Activated gamma-delta T cell treated with anti-CD3 and anti-CD28 coated beads, Interleukin-2, amount 50 U/mL, for 16 hours (primary cell): ENCODE measurements at regions not wholly inside any gene's neighbourhood (a gene's known extent, or its start where the extent isn't known, plus 50 kb on each side); places are given as distances from the start of the nearest gene placed in this dataset.
"Not testable (repeated sequence)": the region's sequence is repeated elsewhere in the genome, so short reads cannot be mapped to it uniquely, and the experiment has no call there.

Source experiments
- DNase-seq: peaks from one replicate; pipeline ENCODE4 v3.0.0-alpha.2; 2020; ENCODE audit warnings: low read depth

DNA sequence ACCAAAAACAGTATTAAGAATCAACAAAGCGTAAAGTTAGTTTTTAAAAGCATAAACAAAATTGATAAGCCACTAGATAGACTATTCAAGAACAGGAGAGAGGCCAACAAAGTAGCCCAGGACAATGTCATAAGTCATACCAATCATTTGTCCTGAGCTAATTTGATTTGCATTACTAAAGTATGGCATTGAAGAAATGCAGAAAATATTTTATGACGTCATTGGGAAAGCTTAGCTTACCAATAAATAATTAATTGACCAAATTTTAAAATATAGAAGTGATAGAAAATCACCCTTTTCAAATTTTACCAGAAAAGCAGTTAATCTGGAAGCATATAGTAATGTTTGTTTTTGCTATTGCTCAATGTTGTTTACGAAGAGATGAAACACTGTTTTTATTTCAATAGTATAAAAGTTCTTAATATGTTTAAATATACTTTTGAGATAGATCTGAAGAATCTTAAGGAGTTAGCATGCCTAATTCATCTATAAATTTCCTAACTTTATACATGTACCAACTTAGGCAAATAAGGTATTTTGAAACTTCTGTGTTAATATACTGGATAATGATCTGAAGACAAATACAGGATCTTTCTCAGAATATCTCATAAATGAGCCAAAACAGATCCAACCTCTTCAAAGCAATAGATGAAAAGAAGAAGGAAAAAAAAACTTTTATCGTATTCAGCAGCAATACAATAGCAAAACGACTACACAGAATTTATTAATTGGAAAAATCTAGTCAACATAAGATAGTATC, 1118.5 kb downstream of the SLC16A7 start:
- no peak for DNase-seq

DNA sequence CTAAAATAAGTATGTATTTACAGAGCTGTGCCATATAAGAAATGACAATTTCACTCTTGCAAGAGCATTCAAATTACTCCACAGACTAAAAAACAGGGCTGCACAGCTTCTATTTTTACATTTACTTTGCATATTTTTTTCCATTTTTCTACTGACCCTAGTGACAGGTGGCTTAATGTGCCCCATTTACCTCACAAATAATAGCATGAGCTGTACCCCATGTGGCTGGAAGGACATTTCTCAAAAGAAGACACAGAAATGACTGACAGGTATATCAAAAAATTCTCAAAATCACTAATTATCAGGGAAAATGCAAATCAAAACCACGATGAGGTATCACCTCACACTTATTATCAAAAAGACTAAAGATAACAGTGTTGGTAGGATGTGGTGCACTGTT, 1128.6 kb downstream of the SLC16A7 start:
- no peak for DNase-seq

DNA sequence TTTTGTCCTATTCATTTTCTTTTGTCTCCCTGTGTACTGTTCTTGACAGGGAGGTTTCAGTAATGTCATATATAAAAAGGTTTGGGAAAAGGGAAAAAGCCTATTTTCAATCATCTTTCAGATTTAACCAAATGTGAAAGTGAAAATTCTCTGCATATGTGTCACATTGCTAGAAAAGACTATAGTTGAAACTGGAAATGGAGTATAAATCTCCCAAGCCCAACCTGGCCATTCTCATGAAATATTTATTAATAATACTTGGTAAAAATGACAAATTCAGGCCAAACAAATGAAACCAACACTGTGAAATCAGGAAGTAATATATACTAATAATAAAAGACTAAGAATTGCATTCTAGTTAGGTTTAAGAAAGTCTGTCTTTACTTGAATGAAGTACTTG, 1129.2 kb downstream of the SLC16A7 start:
- DNase-seq: no peak

DNA sequence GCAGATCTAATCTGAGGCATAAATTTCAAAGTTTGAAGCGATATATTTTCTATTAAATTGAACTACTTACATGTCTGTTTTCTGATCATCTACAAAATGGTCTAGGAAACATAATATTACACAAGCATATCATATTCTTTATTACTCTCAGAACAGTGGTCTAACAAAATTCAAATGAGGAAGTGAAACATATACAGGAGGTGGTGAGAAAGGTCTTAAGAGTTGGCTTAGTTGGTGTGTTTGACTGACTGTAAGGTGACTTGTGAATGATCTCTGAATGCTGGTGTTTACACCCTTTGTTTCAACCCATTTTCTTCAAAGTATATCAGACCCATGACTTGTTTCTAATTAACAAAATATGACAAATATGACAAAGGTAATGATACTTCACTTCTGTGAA, 1156.8 kb downstream of the SLC16A7 start:
- no peak for DNase-seq

DNA sequence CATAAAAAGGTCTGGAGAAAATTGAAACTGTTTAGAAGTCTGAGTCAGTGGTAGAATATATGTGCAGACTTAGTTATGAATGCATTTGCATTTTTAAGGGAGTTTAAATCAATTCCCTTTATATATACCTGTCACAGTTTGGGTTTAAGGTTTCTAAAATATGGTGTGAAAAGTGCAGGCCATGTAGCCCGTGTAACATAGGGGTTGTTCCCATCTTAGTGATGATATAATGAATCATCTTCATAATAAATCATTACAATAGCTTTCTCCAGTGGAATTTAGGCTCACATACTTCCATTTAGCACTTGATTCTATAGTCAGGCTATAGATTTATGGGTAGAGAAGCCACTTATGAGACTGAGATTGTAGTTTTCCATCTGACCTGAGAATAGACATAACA, 1162.4 kb downstream of the SLC16A7 start:
- DNase-seq: no peak

DNA sequence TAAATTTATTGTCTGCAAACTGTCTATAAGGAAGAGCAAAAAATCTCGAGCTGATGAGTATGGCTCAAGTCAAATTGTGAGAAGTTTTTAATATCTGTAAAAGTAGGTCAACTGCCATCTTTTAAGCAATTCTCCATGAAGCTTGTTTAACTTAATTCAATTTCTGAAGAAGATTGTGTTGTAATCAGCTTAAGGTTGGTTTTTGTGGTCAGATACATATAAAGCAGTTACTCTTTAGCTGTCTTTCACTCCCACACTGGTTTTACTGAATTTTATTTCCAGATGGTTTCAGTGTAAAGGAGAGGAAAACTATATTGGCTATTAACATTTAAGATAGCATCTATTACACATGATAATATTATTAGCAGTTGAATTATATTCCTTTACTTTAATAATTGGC, 1165.1 kb downstream of the SLC16A7 start:
- DNase-seq: no peak

DNA sequence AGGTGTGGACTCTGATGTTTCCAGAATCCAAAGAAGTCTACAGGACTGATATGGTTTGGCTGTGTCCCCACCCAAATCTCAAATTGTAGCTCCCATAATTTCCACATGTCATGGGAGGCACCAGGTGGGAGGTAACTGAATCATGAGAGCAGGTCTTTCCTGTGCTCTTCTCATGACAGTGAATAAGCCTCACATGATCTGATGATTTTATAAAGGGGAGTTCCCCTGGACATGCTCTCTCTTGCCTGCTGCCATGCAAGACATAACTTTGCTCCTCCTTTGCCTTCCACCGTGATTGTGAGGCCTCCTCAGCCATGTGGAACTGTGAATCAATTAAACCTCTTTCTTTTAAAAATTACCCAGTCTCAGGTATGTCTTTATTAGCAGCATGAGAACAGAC, 1205.3 kb downstream of the SLC16A7 start:
- DNase-seq: not testable (repeated sequence)

DNA sequence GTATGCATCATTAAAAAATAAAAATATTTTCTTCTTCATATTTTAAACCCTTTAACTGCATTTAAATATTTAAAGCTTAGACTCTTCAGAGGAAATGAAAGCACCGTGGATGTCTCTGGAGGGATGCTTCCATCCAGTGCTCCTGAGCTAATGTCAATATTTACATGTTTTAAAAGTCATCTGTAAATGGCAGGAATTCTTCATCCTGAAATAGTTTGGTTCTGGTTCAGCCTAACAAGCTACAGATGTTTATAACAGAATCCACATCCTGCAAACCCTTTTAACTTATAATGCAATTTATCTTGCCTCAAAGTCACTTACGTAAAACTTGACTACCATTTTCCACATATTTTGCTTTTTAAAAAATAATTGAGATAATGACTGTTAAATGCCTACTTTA, 1207.3 kb downstream of the SLC16A7 start:
- no peak for DNase-seq

DNA sequence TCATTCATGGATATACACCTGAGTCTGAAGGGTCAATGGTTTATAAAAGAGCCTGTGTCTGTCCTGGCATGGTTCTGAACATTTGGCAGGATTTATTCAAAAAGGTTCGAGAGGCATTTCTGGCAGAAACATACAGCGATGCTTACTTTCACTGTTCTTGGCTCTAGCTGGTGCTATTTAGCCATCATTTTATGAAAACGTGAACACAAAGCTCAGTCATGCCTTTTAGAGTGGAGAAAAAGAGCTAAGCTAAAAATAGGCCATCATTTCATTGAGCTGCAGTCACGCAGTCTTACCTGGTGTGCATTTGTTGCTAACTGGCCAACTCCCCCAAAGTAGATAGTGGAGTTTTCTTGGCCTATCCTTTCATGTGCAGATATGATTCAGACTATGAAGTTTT, 1209.5 kb downstream of the SLC16A7 start:
- DNase-seq: no peak

DNA sequence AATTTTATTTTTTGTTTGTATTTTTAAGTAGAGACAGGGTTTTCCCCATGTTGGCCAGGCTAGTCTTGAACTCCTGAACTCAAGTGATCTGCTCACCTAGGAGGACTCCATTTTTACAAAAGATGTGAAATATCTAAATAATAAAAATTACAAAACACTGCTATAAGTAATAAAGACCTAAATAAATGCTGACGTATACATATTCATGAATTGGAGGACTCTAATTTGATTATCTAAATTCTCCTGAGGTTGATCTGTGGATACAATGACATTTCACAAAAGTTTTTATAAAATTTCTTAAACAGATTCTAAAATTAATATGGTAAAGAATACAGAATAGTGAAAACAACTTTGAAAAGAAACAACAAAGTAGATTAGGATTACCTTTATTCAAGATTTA, 1224.0 kb downstream of the SLC16A7 start:
- DNase-seq: no peak

DNA sequence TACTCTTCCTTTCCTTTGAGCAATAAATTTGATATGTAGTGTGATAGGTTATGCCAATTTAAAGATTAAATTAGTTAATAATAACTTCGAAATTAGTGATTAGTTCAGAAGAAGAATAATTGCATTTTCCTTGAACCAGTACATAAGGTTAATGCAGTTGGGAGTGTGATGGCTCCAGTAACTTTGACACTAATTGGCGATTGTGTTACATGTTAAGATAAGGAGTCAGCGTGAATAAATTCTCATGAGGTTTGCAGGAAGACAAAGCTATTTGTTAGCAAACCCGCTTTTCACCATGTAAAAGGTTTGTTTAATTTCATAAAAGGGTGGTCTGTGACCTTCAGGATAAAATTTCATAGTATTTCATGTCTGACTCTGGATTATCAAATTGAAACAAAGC, 1226.8 kb downstream of the SLC16A7 start:
- DNase-seq: no peak

DNA sequence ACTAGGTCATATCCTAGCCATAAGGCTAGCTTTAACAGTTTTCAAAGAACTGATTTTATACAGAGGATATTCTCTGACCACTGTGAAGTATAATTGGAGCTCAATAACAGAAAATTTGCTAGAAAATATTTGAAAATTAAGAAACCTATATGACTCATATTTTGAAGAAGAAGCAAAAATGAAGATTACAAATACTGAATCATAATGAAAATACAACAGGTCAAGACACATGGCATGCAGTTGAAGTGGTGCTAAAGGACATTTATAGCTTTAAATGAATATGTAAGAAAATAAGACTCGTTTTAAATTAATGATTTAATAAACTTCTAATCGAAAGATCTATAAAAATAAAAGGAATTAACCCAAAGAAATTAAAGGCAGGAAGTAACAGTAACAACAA, 1234.6 kb downstream of the SLC16A7 start:
- DNase-seq: no peak

DNA sequence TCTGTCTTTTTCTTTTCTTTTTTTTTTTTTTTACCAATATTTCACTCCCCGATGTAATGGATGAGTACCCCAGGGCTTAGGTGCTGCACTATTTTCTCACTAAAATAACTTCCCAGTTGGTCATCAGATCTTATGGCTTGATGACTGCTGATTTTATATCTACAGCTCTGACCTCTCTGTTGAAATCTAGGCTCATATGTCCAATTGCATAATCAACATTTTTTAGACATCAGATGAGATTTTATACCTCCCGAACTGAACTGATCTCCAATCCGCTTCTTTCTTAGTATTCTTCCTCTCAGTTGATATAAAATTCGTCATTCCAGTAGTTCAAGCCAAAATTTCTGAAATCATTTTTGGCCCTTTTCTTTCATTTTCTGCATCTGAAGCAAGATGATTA, 1236.5 kb downstream of the SLC16A7 start:
- no peak for DNase-seq

DNA sequence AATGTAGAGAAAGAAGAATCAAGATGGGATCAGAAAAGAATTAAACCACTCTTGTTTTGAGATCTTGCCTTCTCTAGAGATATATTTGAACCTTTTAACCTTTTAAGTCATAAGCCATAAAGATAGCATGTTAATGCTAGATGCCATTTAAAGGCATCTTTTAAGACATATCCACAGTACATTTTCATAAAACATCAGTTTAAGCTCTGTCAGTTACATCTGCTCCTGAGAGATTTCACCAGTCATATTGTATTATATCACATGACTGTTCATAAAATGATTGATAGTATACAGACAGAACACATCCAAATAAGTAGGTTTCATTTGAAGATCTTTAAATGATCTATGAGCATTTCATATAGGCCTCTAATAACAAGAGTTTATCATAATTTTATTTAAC, 1238.5 kb downstream of the SLC16A7 start:
- no peak for DNase-seq

DNA sequence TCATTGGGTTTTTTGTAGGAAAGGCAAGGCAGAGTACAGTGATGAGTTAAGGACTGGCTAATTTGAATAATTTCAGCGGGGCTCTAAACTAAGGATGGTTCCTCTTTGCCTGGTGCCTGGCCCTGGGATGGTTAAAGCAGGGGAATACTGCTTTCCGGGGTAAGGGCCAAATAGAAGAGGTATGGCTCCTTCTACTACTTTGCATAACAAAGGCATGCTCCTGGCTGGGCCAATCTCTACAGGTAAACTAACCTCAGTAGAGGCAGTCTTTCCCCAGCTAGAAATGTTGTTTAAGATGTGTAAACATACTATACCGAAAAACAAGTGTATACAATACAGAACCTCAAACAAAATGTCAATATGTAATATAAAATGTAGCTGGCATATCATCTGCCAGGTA, 1239.0 kb downstream of the SLC16A7 start:
- no peak for DNase-seq

DNA sequence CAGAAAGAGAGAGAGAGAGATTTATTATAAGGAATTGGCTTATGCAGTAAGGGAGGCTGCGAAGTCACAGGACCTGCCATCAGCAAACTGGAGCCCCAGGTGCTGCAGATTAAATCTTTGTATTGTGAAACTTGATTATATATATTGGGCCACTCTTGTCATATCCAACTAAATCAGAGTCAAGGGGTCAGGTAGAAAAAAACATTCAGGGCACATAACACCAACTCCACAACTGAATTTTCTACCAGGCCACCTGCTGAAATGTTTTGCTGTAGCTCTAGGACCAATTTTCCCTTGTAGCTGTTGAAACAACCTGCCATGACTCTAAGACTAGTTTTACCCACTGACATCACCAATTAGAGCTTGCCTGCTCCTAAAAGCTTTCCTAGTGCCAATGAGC, 1240.8 kb downstream of the SLC16A7 start:
- DNase-seq: no peak

DNA sequence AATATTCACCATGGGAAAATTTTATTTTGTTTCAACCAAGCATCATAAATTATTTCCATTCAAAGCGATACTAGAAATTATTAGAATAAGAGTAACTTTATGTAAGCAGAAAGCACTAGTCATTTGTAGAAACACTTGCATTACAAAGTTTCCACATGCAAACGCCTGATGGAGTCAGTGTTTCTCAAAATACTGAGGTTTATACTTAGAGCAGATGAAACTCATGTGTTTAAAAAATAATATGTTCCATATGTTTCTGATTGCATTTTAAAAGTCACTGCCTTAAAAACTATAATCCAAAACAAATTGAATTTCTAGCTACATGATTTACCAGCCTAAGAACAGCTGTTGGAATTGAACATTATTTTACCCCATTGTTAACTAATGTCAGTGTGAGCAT, 1246.4 kb downstream of the SLC16A7 start:
- no peak for DNase-seq

DNA sequence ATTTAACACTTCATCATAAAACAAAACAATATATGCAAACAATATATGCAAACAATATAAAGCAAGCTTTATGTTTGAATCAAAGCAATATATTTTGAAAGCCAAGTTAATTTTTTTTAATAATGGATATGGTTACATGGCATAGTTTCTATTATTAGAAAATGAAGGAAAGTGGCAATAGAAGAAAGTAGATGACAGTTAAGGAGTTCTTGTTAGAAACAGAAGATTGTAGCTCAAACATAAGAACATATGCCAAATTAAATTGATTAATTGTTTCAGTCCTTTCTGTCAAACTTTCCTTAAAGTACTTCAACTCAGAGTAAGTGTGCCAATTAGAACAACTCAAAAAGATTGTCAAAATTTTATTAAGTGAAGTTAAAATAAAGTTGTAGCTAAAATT, 1248.3 kb downstream of the SLC16A7 start:
- no peak for DNase-seq

DNA sequence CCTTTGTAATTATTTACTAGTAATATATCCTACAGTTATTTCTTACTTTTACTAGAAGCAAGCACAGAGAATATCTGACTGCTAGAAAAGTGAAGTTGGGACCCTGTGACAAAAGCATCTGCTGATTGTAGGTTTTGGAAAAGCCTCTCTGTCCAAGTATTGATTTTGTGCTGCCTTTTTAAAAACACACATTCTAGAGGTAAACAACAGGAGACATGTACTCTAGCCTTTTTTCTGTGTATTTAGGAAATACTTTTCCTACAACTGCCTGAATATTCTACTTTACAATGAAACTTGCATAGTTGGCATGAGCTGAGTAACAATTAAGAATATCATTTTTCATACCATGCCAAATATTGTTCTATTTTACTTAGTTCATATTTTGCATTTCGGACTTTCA, 1249.0 kb downstream of the SLC16A7 start:
- no peak for DNase-seq

DNA sequence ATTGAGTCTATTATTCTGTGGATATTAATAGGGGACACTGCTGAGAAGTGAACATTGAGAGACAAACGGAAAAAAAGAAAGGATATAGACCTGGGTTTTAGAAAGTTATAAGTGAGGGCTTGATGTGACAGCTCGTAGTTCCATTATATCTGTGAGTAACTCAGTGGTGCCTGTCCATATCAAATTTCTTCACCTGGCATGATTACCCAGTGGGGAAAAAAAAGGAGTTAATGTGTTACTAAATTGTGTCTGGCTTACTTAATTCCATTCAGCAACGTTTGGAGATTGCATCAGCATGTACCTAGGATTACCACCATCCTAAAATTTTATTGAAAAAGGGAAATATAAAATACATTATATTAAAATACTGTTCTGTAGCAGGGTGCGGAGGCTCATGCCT, 1249.9 kb downstream of the SLC16A7 start:
- no peak for DNase-seq

DNA sequence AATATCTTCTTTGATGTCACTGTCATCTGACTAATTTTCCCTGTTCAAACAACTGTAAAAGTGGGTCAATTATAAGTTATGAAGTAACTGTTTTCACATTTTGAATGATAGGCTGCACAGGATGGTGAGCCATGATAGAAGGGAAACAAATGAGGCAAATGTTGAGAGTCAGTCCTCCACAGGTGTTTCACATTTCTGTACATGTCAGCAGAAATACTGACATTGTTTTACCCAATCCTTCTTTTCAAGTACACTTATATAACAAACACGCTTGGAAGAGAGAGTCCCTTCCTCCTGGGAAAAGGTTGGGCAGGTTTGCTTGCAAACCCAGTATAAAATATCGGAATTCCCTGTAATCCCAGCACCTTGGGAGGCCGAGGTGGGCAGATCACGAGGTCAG, 1251.5 kb downstream of the SLC16A7 start:
- no peak for DNase-seq

DNA sequence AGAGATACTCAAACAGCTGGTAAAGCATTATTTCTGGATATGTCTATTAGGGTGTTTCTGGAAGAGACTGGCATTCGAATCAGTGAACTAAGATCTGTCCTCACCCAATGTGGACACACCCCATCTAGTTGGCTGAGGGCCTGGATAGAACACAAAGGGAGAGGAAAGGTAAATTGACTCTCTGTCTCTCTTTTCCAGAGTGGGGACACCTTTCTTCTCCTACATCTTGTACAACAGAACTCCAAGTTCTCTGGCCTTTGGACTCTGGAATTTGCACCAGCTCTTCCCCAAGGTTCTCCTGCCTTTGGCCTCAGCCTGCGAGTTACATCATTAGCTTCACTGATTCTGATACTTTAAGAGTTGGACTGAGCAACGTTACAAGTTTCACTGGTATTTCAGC, 1253.9 kb downstream of the SLC16A7 start:
- no peak for DNase-seq

DNA sequence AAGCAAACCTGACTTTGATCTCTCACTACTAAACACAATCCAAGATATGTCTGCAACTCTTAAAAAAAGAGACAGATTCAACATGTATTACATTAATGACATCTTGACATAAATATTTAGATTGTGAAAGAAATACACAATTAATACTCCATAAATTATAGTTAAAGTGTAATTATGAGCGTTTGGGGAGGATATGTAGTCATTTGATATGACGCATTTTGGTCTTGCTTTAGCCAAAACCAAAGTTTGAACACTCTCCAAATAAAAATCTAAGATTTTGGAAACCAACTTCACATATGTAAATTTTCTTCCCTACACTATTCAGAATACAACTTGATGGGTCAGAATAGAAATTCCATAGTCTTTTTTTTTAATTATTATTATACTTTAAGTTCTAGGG, 1257.6 kb downstream of the SLC16A7 start:
- no peak for DNase-seq

DNA sequence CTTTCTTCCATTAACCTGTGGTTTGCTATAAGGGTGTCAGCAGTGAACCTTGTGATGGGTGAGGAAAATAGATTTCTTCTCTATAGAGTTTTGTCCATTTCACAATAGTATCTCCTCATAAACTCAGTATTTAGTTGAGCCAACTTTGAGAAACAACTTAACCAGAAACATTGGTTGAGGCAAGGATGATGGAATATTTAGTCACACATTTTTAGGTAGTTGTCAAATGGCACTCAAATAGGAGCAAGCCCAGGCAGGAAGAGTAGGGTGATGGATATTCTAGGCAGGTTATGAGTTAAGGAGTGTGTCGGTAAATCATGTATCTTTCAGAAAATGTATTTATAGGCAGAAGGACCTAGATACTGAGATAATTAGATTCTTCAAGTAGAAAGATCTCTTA, 1267.6 kb downstream of the SLC16A7 start:
- DNase-seq: no peak

DNA sequence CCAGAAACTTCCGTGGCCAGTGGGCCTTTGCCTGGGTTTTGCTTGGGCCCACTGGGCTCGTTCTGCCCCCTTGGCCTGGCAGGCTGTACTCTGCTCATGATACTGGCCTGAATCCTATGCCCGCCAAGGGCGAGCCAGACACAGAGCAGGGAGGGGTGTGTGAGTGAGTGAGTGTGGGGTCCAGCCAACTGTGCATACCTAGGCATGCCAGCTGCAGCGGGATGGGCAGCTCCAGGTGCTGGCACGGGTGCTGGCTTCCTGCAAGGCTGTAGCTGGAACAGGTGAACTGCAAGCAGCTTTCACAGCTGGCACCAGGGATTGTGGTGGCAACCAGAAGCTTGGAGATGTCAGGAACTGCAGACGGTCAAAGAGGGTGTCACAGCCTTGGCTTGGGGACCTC, 1276.4 kb downstream of the SLC16A7 start:
- no peak for DNase-seq
